B cell (primary cell): ENCODE measurements at regions not wholly inside any gene's neighbourhood (a gene's known extent, or its start where the extent isn't known, plus 50 kb on each side); places are given as distances from the start of the nearest gene placed in this dataset.

ENCODE experiments used
- ATAC-seq: fragments of 200-7000 bp; cut with Tn5 transposase; one replicate; pipeline ENCODE4 v1.10.0; 2021; ENCODE audit warnings: low read depth, mild to moderate bottlenecking, moderate number of reproducible peaks, moderate library complexity
- CTCF ChIA-PET: fragments of 350-600 bp; sonication (Branson Sonifier 250); formaldehyde crosslinking; loops from one replicate; lab custom pipeline; 2021; ENCODE audit warnings: antibody characterized with exemption, inconsistent platforms; lab: Charles Lee
- POLR2A ChIA-PET: fragments of 350-600 bp; sonication (Branson Sonifier 250); formaldehyde crosslinking; loops from one replicate; lab custom pipeline; 2021; ENCODE audit warnings: antibody characterized with exemption; lab: Charles Lee
- DNase-seq: peaks from one replicate; pipeline ENCODE4 v3.0.0; 2013
- H2AFZ ChIP-seq: 2 replicates; pipeline ENCODE4 v1.6.1; 2012; ENCODE audit warnings: mild to moderate bottlenecking, low read depth, low read length; ENCODE audit not compliant: insufficient read depth, poor library complexity, severe bottlenecking
- H3K27ac ChIP-seq, 2 donors: 1 replicate in 1 of 2; 2 replicates in 1 of 2; pipeline ENCODE4 v1.5.1; 2012 to 2013; ENCODE audit warnings: low read length in 2 of 2, mild to moderate bottlenecking in 2 of 2, moderate library complexity in 1 of 2
- H3K27me3 ChIP-seq, 4 experiments: fragments of 200-600 bp in 1 of 4; sonication (generic) in 1 of 4; replicated peaks in 1 of 4; 1 replicate in 2 of 4; 2 replicates in 2 of 4; pipeline versions ENCODE4 v1.6.1 to v1.7.0; 2013 to 2016; ENCODE audit warnings: low read length in 3 of 4, mild to moderate bottlenecking in 2 of 4, mixed read lengths in 1 of 4, moderate library complexity in 1 of 4; ENCODE audit not compliant: insufficient read depth in 4 of 4, control insufficient read depth in 3 of 4; ENCODE audit errors: control extremely low read depth in 1 of 4
- H3K36me3 ChIP-seq, 2 experiments: replicated peaks in 1 of 2; 1 replicate in 1 of 2; 2 replicates in 1 of 2; pipeline versions ENCODE4 v1.6.1 to v1.7.1; 2013; ENCODE audit warnings: low read length in 1 of 2; ENCODE audit not compliant: insufficient read depth in 2 of 2, control insufficient read depth in 1 of 2; ENCODE audit errors: control extremely low read depth in 1 of 2, extremely low read depth in 1 of 2
- H3K4me1 ChIP-seq, 2 donors: fragments of 200-600 bp in 1 of 2; sonication (generic) in 1 of 2; 1 replicate in 1 of 2; 2 replicates in 1 of 2; pipeline versions ENCODE4 v1.5.1 to v1.6.1; 2013 to 2017; ENCODE audit warnings: low read length in 2 of 2; ENCODE audit not compliant: control insufficient read depth in 2 of 2, insufficient read depth in 2 of 2
- H3K4me2 ChIP-seq: replicated peaks from 2 replicates; pipeline ENCODE3; 2012; ENCODE audit warnings: mild to moderate bottlenecking, low read depth, low read length; ENCODE audit not compliant: poor library complexity, severe bottlenecking
- H3K4me3 ChIP-seq, 5 experiments: fragments of 200-600 bp in 1 of 5; sonication (generic) in 1 of 5; 1 replicate in 3 of 5; 2 replicates in 2 of 5; pipeline versions ENCODE4 v1.5.1 to v1.7.0; 2011 to 2016; ENCODE audit warnings: low read length in 4 of 5, mild to moderate bottlenecking in 4 of 5, low read depth in 2 of 5, control low read depth in 1 of 5, moderate library complexity in 1 of 5; ENCODE audit not compliant: insufficient read depth in 1 of 5; ENCODE audit errors: control extremely low read depth in 1 of 5, extremely low read depth in 1 of 5
- H3K79me2 ChIP-seq: fragments of 200-600 bp; sonication (generic); one replicate; pipeline ENCODE4 v1.6.0; 2016; ENCODE audit warnings: low read length; ENCODE audit not compliant: control insufficient read depth, insufficient read depth
- H3K9ac ChIP-seq: fragments of 200-600 bp; sonication (generic); 2 replicates; pipeline ENCODE4 v1.6.1; 2017; ENCODE audit warnings: mild to moderate bottlenecking, low read length, moderate library complexity
- H3K9me3 ChIP-seq, 3 donors: one replicate each; pipeline versions ENCODE4 v1.6.1 to v1.7.1; 2013; ENCODE audit warnings: low read length in 2 of 3; ENCODE audit not compliant: control insufficient read depth in 2 of 3, insufficient read depth in 1 of 3; ENCODE audit errors: control extremely low read depth in 1 of 3
- H4K20me1 ChIP-seq: 2 replicates; pipeline ENCODE4 v1.6.0; 2012; ENCODE audit warnings: mild to moderate bottlenecking, low read length; ENCODE audit not compliant: insufficient read depth, control insufficient read depth, poor library complexity, severe bottlenecking
- H3K27ac Mint-ChIP-seq: one replicate; pipeline ENCODE4 v1.8.0; 2021; ENCODE audit warnings: mixed read lengths
- H3K27me3 Mint-ChIP-seq: one replicate; pipeline ENCODE4 v1.8.0; 2021; ENCODE audit warnings: mixed read lengths
- H3K4me1 Mint-ChIP-seq: one replicate; pipeline ENCODE4 v1.8.0; 2021; ENCODE audit warnings: mixed read lengths
- H3K4me3 Mint-ChIP-seq: one replicate; pipeline ENCODE4 v1.8.0; 2021; ENCODE audit warnings: mixed read lengths
- H3K9me3 Mint-ChIP-seq: one replicate; pipeline ENCODE4 v1.8.0; 2022; ENCODE audit warnings: mixed read lengths; ENCODE audit not compliant: insufficient read depth
- CTCF ChIP-seq: fragments of 200-600 bp; IDR thresholded peaks from one replicate; pipeline ENCODE4 v1.8.0; 2022; ENCODE audit warnings: antibody characterized with exemption, mild to moderate bottlenecking
- EZH2 ChIP-seq: IDR thresholded peaks from 2 replicates; pipeline ENCODE4 v1.6.1; 2012; ENCODE audit warnings: borderline replicate concordance, low read depth, mild to moderate bottlenecking, moderate library complexity, low read length; ENCODE audit not compliant: insufficient read depth, poor library complexity, severe bottlenecking
- WGBS: methylation state at CpG from one replicate; pipeline ENCODE4 v1.1.5; 2013; ENCODE audit warnings: missing lambda C conversion rate; ENCODE audit not compliant: insufficient coverage; 5-methylcytosine and 5-hydroxymethylcytosine counted together
- intact Hi-C: fragments of 100-400 bp; cut with micrococcal nuclease; formaldehyde crosslinking; loops from one replicate; pipeline ENCODE4 v1.10.0; 2022

- Mint-ChIP-seq H3K4me3 (no peak overlapping the region), H3K4me1 (no peaks in the 10 kb centered on the region), H3K27ac (no peak overlapping the region), H3K27me3 (no peaks in the 10 kb centered on the region), H3K9me3 (no peaks in the 10 kb centered on the region)
- DNase-seq (no peak), ATAC-seq (no peak)
- Histone ChIP-seq H3K9me3 (no peaks in the 10 kb centered on the region), H3K4me1 (no peaks in the 10 kb centered on the region), H4K20me1 (no peaks in the 10 kb centered on the region), H3K4me3 (no peak overlapping the region), H3K9ac (no peak overlapping the region), H3K27ac (no peak overlapping the region), H3K36me3 (no peaks in the 10 kb centered on the region), H3K79me2 (no peaks in the 10 kb centered on the region), H3K27me3 (no peaks in the 10 kb centered on the region), H2AFZ (no peak overlapping the region), H3K4me2 (no peak overlapping the region)
- 66% methylated on average over 3 of the region's 6 CpGs for WGBS
- POLR2A ChIA-PET, result no interaction called here
- intact Hi-C loops, result no loop called here
- CTCF ChIA-PET, result no interaction called here
- no peak for TF ChIP-seq EZH2
- no peak for TF ChIP-seq CTCF
Observed at GRCh38 chr2:222127660-222128059, 171.1 kb downstream of the PAX3 start.

GRCh38 chr2:222120933-222121332, 177.9 kb downstream of the PAX3 start:
- H3K27me3 Mint-ChIP-seq, result no peaks in the 10 kb centered on the region
- no peak overlapping the region for H3K27ac ChIP-seq
- no peak overlapping the region for H3K27ac Mint-ChIP-seq
- no peak for ATAC-seq
- intact Hi-C loops, result no loop called here
- CTCF ChIA-PET, result no interaction called here
- TF ChIP-seq EZH2 (no peak), CTCF (no peak)
- H3K4me2 ChIP-seq, result no peak overlapping the region
- H4K20me1 ChIP-seq, result no peaks in the 10 kb centered on the region
- no peaks in the 10 kb centered on the region for H3K4me1 ChIP-seq
- H2AFZ ChIP-seq, result no peak overlapping the region
- H3K27me3 ChIP-seq, result no peaks in the 10 kb centered on the region
- no peaks in the 10 kb centered on the region for H3K4me1 Mint-ChIP-seq
- H3K9ac ChIP-seq, result no peak overlapping the region
- H3K4me3 Mint-ChIP-seq, result no peak overlapping the region
- H3K79me2 ChIP-seq, result no peaks in the 10 kb centered on the region
- POLR2A ChIA-PET, result no interaction called here
- no peak overlapping the region for H3K4me3 ChIP-seq
- no peaks in the 10 kb centered on the region for H3K36me3 ChIP-seq
- no peaks in the 10 kb centered on the region for H3K9me3 ChIP-seq
- DNase-seq, result no peak
- H3K9me3 Mint-ChIP-seq, result no peaks in the 10 kb centered on the region
